Fibroblast of villous mesenchyme (primary cell): ENCODE measurements at regions not wholly inside any gene's neighbourhood (a gene's known extent, or its start where the extent isn't known, plus 50 kb on each side); places are given as distances from the start of the nearest gene placed in this dataset.

ENCODE experiments used
- DNase-seq: peaks from one replicate; pipeline ENCODE4 v3.0.0-alpha.2; 2010; ENCODE audit warnings: low read depth
- H3K4me3 ChIP-seq: 2 replicates; pipeline ENCODE4 v1.5.1; 2011; ENCODE audit warnings: low read depth, mild to moderate bottlenecking, low read length
- TF ChIP-seq, protein P1 (sequence below): IDR thresholded peaks from 2 replicates; pipeline ENCODE4 v1.5.1; 2012; ENCODE audit warnings: low read depth, mild to moderate bottlenecking, low read length; ENCODE audit not compliant: insufficient read depth

DNA sequence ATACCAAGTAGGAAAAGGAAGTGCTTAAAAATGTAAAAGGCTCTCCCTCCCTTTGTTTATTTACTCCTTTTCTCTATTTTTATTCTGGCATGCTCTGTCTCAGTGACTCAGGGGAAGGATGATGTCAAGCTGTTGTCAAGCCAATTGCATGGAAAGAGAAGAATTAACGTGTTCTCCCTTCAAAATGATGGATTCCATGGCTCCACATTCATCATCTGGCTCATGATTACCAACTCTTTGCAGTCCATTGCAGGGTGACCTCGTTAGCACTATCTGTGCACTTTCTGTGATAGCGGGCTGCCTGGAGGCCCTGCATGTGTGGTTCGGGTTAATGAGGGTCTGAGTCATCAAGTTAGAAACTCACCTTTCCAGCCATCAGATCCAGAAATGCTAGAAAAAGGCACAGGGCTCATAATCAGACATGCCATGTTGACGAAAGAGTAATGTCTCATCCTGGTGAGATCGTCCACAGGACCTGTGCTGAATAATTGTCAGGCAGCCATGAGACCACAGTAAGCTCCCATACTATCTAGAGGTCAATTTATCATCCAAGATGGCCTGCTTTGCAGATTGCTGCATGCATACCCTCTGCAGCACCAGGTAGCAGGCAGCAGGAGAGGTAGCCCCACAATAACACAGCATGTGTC is 79.2 kb upstream of the BTG1 start:
- TF ChIP-seq, protein P1, sequence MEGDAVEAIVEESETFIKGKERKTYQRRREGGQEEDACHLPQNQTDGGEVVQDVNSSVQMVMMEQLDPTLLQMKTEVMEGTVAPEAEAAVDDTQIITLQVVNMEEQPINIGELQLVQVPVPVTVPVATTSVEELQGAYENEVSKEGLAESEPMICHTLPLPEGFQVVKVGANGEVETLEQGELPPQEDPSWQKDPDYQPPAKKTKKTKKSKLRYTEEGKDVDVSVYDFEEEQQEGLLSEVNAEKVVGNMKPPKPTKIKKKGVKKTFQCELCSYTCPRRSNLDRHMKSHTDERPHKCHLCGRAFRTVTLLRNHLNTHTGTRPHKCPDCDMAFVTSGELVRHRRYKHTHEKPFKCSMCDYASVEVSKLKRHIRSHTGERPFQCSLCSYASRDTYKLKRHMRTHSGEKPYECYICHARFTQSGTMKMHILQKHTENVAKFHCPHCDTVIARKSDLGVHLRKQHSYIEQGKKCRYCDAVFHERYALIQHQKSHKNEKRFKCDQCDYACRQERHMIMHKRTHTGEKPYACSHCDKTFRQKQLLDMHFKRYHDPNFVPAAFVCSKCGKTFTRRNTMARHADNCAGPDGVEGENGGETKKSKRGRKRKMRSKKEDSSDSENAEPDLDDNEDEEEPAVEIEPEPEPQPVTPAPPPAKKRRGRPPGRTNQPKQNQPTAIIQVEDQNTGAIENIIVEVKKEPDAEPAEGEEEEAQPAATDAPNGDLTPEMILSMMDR, result no peak
- peak; percentile 55 for DNase-seq
- no peak overlapping the region for H3K4me3 ChIP-seq

DNA sequence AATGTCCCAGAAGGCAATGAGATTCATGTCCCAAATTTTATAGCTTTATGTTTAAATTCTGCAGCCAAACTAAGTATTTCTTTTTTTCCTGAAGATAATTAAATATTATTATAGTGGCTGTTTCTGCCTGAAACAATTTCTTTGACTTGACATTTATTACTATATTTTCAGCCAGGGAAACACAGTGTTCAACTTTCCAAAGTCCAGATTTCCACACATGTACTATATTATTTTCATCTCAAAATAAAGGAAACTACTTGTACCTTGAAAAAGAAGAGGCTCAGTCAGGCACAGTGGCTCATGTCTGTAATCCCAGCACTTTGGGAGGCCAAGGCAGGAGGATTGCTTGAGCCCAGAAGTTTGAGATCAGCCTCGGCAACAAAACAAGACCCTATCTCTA is 77.8 kb upstream of the BTG1 start:
- TF ChIP-seq, protein P1, result no peak
- no peak for DNase-seq

DNA sequence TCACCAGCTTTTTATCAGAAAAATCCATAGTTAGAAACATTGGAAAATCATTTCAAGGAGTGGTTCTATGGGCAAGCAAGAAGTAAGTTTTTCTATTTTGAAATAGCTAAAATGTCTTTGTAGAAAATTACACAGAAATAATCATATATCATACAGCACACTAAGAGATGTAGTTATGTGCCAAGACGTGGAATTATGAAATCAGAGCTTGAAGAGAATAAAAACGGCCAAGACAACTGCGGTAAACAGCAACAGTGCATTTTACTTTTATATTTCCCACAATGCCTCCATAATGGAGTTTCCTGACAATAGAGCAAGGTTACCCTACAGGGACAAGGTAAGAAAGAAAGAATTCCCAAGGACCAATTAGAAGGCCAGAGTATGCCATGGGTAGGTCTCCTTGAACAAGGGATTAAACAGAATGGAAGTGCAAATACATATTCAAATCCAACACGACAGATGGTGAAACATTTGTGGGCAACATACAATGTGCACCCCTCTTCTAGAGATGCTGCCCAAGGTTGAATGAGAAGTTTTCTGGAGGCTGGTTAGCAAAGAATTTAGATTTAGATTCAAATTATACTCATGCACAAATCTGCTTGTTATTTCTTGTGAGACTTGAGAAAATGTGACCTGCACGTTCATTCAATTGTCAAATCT is 76.1 kb upstream of the BTG1 start:
- TF ChIP-seq, protein P1, result no peak
- no peak for DNase-seq
- no peak overlapping the region for H3K4me3 ChIP-seq

More for the DNA sequence above, 77.8 kb upstream of the BTG1 start:
- no peak overlapping the region for H3K4me3 ChIP-seq

DNA sequence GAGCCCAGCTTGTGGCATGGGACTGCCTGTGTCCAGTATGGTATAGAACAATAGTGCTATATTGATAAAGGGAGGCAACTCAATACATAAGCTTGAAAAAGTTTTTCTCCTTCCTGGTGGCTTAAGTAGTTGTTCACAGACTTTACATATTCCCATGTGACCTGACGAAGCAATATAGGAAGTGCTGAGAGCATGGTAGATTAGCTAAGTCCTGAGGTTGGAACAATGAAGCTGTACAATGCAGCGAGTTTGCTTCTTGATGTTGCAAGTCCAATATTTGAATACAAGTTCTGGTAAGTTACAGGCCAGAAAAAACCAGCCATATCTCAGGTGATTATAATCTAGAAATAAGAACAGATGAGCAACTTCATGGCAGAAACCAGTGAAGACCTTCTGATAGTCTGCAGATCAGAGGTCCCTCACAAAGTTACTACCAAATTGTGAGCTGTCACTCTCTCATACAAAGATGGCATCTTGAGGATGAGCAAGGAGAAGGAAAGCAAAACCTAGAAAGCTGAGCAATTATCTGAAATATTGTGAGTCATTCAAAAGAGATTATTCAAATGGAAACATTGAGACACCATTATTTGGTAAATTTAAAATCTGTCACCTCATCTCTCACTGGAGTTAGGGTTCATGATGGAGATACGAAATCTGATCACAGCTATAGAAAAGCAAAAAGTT is 72.9 kb upstream of the BTG1 start:
- H3K4me3 ChIP-seq, result no peak overlapping the region
- no peak for DNase-seq
- TF ChIP-seq, protein P1, result no peak

DNA sequence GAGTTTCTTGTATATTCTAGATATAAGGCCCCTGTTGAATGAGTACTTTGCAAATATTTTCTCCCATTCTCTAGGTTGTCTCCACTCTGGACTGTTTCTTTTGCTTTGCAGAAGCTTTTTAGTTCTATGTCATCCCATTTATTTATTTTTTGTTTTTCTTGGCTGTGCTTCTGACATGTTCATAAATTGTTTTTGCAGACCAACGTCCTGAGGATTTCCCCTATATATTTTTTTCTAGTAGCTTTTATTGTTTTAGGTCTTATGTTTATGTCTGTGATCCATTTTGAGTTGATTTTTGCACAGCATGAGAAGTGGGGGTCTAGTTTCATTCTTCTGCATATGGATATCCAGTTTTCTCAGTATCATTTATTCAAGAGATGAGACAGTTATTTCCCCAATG is 70.4 kb upstream of the BTG1 start:
- TF ChIP-seq, protein P1, result no peak
- H3K4me3 ChIP-seq, result no peak overlapping the region
- DNase-seq, result no peak

DNA sequence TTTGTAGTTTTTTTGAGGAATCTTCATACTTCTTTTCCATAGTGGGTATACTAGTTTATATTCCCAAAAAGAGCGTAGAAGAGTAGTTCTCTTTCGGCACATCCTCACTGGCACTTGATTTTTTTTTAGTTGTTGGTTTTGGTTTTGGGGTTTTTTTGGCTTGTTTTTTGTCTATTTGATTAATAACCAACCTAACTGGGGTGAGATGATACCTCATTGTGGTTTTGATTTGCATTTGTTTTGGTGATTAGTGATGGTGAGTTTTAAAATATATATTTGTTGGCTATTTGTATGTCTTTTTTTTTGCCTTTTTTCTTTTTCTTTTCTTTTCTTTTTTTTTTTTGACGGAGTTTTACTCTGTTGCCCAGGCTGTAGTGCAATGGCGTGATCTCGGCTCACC is 69.7 kb upstream of the BTG1 start:
- no peak overlapping the region for H3K4me3 ChIP-seq
- no peak for DNase-seq
- TF ChIP-seq, protein P1, result no peak
